Small intestine (tissue), 7 donors: ENCODE measurements at regions not wholly inside any gene's neighbourhood (a gene's known extent, or its start where the extent isn't known, plus 50 kb on each side); places are given as distances from the start of the nearest gene placed in this dataset.

ENCODE experiments used
- DNase-seq, 2 donors: peaks; one replicate each; pipeline versions ENCODE4 v3.0.0 to v3.0.0-alpha.2; 2013
- FAIRE-seq: peaks from 2 replicates; lab custom pipeline; 2012; peaks lifted over from hg19 to GRCh38; lab: Jason Lieb, UNC
- H3K27ac ChIP-seq, 3 donors: one replicate each; pipeline ENCODE4 v1.5.1; 2013; ENCODE audit warnings: low read length in 2 of 3, mild to moderate bottlenecking in 2 of 3, control low read depth in 1 of 3, inconsistent platforms in 1 of 3, low read depth in 1 of 3, moderate library complexity in 1 of 3
- H3K27me3 ChIP-seq, 3 donors: one replicate each; pipeline ENCODE4 v1.6.1; 2013; ENCODE audit warnings: low read length in 3 of 3, inconsistent platforms in 1 of 3; ENCODE audit not compliant: control insufficient read depth in 3 of 3, insufficient read depth in 3 of 3
- H3K36me3 ChIP-seq, 3 donors: one replicate each; pipeline ENCODE4 v1.6.1; 2013; ENCODE audit warnings: low read length in 3 of 3, inconsistent platforms in 1 of 3, low read depth in 1 of 3, mild to moderate bottlenecking in 1 of 3, moderate library complexity in 1 of 3; ENCODE audit not compliant: control insufficient read depth in 3 of 3, insufficient read depth in 2 of 3
- H3K4me1 ChIP-seq, 3 donors: one replicate each; pipeline ENCODE4 v1.6.1; 2013; ENCODE audit warnings: low read length in 2 of 3, inconsistent platforms in 1 of 3, low read depth in 1 of 3, mild to moderate bottlenecking in 1 of 3, moderate library complexity in 1 of 3; ENCODE audit not compliant: control insufficient read depth in 3 of 3, insufficient read depth in 2 of 3
- H3K4me3 ChIP-seq, 3 donors: one replicate each; pipeline ENCODE4 v1.5.1; 2013; ENCODE audit warnings: low read length in 3 of 3, control low read depth in 1 of 3, inconsistent platforms in 1 of 3, low read depth in 1 of 3, mild to moderate bottlenecking in 1 of 3, moderate library complexity in 1 of 3
- H3K9me3 ChIP-seq, 2 donors: one replicate each; pipeline ENCODE4 v1.6.1; 2013; ENCODE audit warnings: low read depth in 1 of 2, low read length in 1 of 2; ENCODE audit not compliant: control insufficient read depth in 2 of 2, insufficient read depth in 1 of 2
- WGBS, 3 donors: extraction: QIAGEN DNeasy Blood & Tissue Kit; methylation state at CpG; one replicate each; pipeline ENCODE4 v1.1.7; 2013; 5-methylcytosine and 5-hydroxymethylcytosine counted together
- donor health status: healthy with polysubstance abuse.
- donor health status: control.
- donor health status: control.
- donor health status: Bipolar disorder and iron deficiency.
- donor health status: healthy.

DNA sequence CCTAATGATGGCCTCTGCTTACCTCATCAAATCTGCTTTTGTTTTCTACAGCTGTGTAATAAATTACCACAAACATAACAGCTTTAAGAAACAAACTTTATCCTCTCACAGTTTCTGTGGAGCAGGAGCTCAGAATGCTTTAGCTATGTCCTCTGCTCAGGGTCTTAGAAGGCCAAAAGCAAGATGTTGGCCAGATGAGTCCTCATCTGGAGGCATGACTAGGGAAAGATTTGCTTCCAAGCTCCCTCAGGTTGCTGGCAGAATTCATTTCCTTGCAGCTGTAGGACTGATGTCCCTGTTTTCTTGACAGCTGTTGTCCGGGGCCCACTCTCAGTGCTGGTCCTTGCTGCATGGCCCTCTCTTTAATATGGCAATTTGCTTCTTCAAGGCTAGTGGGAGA is 116.7 kb upstream of the PDE5A start:
- DNase-seq (no peak), FAIRE-seq (no peak)
- WGBS, 3 donors: 78 to 85% (median 81%) methylated on average over 1 of the region's 1 CpG
- Histone ChIP-seq H3K36me3 (no peaks in the 10 kb centered on the region), H3K4me1 (no peaks in the 10 kb centered on the region), H3K27me3 (no peaks in the 10 kb centered on the region), H3K27ac (no peak overlapping the region), H3K4me3 (no peak overlapping the region), H3K9me3 (no peaks in the 10 kb centered on the region)

GRCh38 chr4:119744580-119744979 is 116.0 kb upstream of the PDE5A start:
- WGBS, 3 donors: 73 to 87% (median 77%) methylated on average over 3 of the region's 3 CpGs
- DNase-seq (no peak), FAIRE-seq (no peak)
- no peaks in the 10 kb centered on the region for H3K4me1 ChIP-seq
- no peak overlapping the region for H3K27ac ChIP-seq
- H3K36me3 ChIP-seq: no peaks in the 10 kb centered on the region
- H3K4me3 ChIP-seq: no peak overlapping the region
- H3K9me3 ChIP-seq: no peaks in the 10 kb centered on the region
- no peaks in the 10 kb centered on the region for H3K27me3 ChIP-seq

DNA sequence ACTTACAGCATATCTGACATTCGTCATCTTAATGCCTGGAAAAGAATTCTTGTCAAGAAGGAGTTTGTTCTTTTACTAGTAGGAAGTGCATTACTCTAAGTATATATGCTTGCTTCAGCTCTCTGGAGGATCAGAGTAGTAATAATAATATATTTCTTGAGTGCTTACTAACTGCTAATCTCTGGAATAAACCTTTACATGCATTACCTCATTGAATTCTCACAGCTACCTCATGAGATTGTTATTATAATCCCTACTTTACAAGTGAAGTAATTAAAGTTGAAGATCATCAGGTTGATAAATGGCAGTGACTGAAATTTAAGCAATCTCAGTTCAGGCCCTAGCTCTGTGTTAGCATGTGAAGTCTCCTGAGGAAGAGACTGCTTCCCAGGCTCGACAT is 115.0 kb upstream of the PDE5A start:
- H3K9me3 ChIP-seq: no peaks in the 10 kb centered on the region

DNA sequence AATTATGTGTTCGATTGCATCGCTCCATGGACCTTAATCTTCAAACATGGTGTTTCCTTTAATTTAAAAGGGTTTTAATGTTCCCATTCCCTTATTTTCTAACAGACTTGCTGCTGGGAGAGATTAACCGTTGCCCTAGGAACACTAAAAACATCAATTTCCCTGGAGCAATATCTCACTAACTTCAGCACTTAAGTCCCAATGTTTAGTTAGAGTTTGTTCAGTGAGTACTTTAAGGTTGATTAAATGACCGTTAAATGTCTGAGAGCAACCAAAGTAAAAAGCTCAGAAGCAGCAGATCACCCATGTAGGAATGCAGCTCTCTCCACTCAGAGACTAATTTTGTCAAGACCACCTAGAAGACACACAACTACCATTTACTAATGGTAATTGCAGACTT is 111.2 kb upstream of the PDE5A start:
- Histone ChIP-seq H3K9me3 (no peaks in the 10 kb centered on the region), H3K4me1 (no peaks in the 10 kb centered on the region), H3K27ac (no peak overlapping the region), H3K4me3 (no peak overlapping the region), H3K36me3 (no peaks in the 10 kb centered on the region), H3K27me3 (no peaks in the 10 kb centered on the region)
- no peak for DNase-seq
- FAIRE-seq: no peak
- 42 to 74% (median 66%) methylated on average over 4 of the region's 4 CpGs for WGBS, 3 donors

More for the DNA sequence above, 115.0 kb upstream of the PDE5A start:
- Histone ChIP-seq H3K27me3 (no peaks in the 10 kb centered on the region), H3K4me1 (no peaks in the 10 kb centered on the region), H3K4me3 (no peak overlapping the region), H3K36me3 (no peaks in the 10 kb centered on the region), H3K27ac (no peak overlapping the region)
- DNase-seq (no peak), FAIRE-seq (no peak)
- WGBS, 3 donors: 69 to 76% (median 73%) methylated on average over 2 of the region's 2 CpGs

DNA sequence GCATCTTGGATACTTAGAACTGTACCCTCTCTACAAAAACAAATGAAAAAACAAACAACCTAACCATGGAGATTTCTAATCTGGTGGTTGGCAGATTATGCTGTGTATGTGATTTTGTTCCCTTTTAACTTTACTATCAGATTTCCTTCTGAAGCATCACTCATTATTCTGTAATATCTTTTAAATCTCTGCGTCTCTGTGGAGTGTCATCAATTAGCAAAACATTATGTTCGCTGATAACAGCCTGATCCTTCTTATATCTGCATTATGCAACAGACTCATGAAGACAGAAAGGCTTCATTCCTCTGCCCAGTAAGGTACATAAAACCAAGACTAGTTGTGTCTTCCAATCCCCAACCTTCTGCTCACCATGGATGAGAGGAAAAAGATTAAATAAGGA is 110.3 kb upstream of the PDE5A start:
- Histone ChIP-seq H3K36me3 (no peaks in the 10 kb centered on the region), H3K4me1 (no peaks in the 10 kb centered on the region), H3K27ac (no peak overlapping the region), H3K9me3 (no peaks in the 10 kb centered on the region), H3K4me3 (no peak overlapping the region), H3K27me3 (no peaks in the 10 kb centered on the region)
- WGBS, 3 donors: 80 to 88% (median 84%) methylated on average over 2 of the region's 2 CpGs
- FAIRE-seq (no peak), DNase-seq (no peak)

DNA sequence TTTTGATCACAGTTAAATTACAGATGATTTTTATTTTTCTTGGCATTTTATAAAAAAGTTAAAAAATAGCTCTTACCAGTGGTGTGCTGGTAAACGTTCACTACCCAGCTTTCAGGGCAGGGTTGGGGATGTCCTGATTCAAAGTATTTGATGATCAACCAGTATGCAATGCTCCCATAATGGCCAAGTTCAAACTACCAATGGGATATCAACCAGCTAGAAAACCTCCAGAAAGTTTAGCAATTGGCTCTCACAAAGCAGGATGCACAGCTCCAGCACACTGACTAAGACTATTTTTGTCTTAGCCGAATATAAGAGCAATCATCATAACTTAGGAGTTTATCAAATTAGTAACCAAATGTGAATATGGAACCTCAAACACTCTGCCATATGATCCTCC is 108.0 kb upstream of the PDE5A start:
- DNase-seq: no peak
- no peak for FAIRE-seq
- WGBS, 3 donors: 83 to 87% (median 85%) methylated on average over 2 of the region's 2 CpGs

DNA sequence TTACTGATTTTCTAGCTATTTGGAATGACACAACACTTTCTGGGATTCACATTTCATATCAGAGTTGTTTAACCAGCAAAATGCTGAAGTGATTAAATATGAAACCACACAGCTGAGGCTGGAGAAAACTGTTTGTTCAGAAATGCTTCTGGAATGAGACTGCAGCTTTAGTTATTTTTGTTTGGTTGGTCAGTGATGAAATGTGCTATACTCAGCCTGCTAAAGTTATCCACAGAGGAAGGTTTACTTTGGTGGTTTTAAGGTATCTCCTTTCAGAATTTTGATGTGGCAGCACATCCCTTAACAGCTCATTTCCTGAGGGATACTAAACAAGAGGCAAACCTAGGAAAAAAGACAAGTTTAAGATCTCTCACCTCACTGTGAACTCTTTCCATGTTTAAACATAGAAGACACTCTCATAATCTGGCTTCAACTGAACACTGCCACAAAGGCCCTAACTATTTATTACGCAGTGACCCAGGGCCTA is 106.6 kb upstream of the PDE5A start:
- DNase-seq (no peak), FAIRE-seq (no peak)
- H3K4me1 ChIP-seq: no peaks in the 10 kb centered on the region
- no peak overlapping the region for H3K4me3 ChIP-seq
- peak overlapping the region in 1 of 3 donors; percentile 11 for H3K27ac ChIP-seq
- no peaks in the 10 kb centered on the region for H3K36me3 ChIP-seq
- no peaks in the 10 kb centered on the region for H3K27me3 ChIP-seq
- H3K9me3 ChIP-seq: no peaks in the 10 kb centered on the region
- 60 to 96% (median 84%) methylated on average over 1 of the region's 1 CpG for WGBS, 3 donors

More for the DNA sequence above, 108.0 kb upstream of the PDE5A start:
- Histone ChIP-seq H3K9me3 (no peaks in the 10 kb centered on the region), H3K27ac (no peak overlapping the region), H3K27me3 (no peaks in the 10 kb centered on the region), H3K36me3 (no peaks in the 10 kb centered on the region), H3K4me1 (no peaks in the 10 kb centered on the region), H3K4me3 (no peak overlapping the region)

DNA sequence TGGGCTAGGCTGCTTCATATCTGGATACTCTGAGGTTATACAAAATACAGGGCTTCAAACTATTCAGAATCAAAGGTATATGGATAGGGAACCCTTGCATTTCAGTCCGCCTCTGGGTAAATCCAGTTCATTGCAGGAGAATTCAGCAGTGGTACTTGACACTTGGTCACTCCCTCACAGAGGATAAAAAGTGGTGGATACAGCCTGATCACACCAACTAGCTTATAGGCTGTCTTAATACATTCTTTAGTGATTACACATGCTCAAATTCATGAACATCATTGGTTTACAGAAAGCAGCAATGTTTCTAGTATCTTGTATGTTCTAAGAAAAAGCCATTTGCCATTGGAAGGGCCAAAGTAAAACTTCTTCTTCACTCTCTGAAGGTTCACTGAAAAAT is 104.8 kb upstream of the PDE5A start:
- Histone ChIP-seq H3K4me3 (no peak overlapping the region), H3K9me3 (peaks cover 0 to 4% of the 10 kb centered on the region in 2 donors), H3K27me3 (no peaks in the 10 kb centered on the region), H3K4me1 (no peaks in the 10 kb centered on the region), H3K36me3 (no peaks in the 10 kb centered on the region), H3K27ac (no peak overlapping the region)
- WGBS, 3 donors: 91 to 100% (median 94%) methylated on average over 1 of the region's 1 CpG
- FAIRE-seq (no peak), DNase-seq (no peak)

DNA sequence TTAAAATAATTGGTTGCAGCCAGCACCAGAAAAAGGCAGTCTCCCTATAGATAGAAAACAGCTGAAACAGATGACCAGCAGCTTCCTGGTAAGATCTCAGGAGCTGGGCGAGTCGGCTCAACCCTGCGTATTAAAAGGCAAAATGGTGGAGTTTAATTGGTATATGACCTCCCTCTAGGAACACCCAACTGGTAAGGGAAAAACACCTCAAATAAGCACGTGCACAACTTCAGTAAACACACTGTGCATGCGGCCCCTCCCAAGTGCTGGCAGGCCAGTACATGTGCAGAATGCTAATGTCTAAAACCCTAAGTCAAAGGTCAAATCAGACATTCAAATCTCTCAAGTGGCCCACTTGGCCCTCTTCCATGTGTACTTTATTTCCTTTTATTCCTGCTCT is 103.2 kb upstream of the PDE5A start:
- no peak for DNase-seq
- Histone ChIP-seq H3K36me3 (no peaks in the 10 kb centered on the region), H3K9me3 (peaks cover 0 to 4% of the 10 kb centered on the region in 2 donors), H3K27ac (no peak overlapping the region), H3K4me1 (no peaks in the 10 kb centered on the region), H3K27me3 (no peaks in the 10 kb centered on the region), H3K4me3 (no peak overlapping the region)
- WGBS, 3 donors: 64 to 72% (median 65%) methylated on average over 5 of the region's 5 CpGs
- FAIRE-seq: no peak
